AG08396 (cell line): ENCODE measurements at regions not wholly inside any gene's neighbourhood (a gene's known extent, or its start where the extent isn't known, plus 50 kb on each side); places are given as distances from the start of the nearest gene placed in this dataset.

Source experiments
- DNase-seq: peaks from one replicate; pipeline ENCODE4 v3.0.0; 2012; ENCODE audit warnings: low spot score, mixed read lengths

DNA sequence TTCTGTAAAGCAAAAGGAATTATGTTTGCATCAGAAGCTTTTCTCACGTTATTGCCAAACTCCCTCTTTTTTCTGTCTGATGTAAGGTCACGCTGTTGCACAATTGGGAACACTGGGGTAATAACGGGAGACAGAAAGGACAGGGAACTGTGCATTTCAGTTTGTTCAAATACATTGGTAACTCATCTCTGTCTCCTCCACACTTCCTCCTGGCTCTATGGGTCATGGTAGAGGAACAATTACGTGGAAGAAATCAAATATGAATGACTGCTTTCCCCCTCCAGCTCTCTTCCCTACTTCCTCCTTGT is 132.2 kb upstream of the TNFAIP3 start:
- no peak for DNase-seq

DNA sequence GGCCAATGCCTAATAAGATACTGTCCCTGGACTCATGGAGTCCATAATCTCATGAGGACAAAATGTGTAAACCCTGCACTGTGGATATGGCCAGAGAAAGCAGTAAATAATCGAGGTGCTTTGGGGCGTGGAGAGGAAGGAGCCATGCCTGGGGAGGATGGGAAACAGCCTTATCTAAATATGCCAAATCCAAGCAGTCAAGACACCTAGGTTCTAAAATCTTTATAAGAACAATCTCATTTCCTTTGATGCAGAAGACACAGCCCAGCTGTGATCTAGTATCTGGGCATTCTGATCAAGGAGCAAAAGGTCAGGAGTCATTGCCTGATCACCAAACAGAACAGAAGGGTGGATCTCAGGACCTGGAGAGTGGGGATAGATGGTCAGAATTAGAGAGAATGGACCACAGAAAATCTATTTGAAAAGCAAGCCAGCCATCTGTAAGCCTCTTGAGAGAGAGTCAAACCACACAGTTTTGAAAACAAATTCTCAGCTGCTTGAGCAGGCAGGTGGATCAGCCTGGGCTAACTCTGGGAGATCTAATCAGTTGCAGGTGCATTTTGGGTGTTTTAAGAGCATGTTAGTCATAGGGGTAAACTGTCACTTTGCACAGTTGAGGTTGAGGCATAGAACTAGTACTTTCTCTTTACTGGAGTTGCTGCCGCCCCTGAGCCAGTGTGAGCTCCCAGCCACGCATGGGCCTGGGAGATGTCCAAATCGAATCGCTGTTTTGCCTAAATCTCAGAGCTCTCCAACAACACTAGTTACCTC is 130.8 kb upstream of the TNFAIP3 start:
- no peak for DNase-seq

DNA sequence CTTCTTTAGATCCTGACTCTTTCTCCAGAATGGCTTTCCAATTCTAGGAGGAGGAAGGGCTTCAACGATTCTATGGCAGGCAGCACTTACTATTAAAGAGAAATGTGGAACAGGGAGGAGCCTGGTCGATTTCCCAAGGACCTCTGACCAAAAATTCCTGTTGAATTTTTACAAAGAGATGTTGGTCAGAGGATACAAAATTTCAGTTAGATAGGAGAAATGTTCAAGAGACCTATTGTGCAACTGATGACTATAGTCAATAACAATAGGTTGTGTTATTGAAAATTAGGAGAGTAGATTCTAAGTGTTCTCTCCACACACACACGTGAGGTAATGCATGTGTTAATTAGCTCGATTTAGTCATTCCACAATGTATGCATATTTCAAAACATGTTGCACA is 130.1 kb upstream of the TNFAIP3 start:
- DNase-seq = no peak

DNA sequence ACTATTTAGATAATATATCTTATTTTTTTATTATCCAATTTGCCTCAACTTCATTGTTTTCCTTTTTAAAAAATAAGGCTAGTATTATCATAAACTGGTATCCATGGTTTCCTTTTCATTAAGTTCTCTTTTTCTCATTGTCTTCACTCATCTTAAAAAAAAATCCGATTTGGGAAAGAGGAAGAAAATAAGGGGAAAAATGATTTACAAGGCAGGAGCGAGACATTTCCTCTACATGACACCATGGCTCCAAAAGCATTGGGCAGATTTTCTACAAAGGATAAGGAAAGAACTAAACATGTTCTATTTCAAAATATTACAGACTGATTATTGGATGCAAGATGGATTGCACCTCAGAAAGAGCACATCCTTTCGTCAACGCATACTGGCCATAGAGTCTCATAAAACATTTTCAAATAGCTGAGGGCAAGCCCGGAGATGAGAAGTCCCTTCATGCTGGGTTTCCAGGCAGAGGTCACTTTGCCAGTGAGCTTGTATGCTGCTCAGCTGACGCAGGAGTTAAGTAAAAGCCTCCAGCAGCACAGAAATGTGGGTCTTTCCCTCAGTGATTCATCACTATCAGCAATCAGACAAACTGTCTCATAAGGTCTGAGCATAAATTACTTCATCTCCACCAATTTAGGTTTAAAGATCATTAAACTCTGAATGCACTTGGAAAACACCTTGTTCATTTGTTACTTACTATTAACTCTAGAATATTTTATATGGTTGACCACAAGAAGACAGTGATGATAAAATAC is 129.0 kb upstream of the TNFAIP3 start:
- no peak for DNase-seq

DNA sequence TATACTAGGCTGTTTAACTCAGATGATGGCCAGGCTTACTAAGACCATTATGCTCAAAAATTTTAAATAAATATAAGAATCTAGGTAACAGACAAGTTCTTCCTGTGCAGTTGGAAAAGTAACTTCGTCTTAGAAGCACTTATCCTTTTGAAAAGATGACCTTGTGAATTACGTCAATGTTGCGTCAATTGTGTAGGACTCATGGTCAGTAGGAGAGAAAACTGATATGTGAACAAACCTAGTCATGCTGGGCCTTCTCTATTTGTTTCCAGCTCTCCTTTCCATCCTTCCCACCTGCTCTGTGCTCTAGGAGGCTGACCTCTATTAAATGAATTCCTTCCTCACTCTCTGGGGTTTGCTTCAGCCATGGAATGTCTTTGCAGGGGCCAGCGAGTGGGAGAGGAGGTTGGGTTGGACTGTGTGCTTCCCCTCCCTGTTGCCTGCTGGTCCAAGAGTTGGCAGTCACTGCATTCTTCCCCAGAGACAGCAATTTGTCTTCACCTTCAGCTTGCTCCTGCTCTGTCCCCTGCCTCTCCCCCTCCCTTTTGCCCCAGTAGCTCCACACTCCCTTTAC is 128.0 kb upstream of the TNFAIP3 start:
- no peak for DNase-seq

DNA sequence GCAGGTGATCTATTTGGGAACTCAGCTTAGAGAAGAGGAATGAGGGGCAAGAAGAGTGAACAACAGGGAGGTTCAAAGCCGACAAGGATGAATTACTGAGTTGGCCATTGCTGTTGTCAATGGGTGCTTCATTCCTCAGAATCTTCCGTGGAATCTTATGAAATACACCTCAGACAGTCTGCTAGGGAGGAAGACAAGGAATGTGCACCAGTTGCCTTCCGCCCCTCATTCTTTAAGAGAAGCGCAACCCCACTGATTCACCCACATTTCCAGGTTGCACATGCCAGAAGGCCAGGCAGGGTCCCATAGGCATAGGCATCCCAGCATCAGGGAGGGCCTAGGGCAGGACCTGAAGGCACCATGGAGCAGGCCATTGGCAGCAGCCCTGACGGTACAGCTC is 127.5 kb upstream of the TNFAIP3 start:
- no peak for DNase-seq

DNA sequence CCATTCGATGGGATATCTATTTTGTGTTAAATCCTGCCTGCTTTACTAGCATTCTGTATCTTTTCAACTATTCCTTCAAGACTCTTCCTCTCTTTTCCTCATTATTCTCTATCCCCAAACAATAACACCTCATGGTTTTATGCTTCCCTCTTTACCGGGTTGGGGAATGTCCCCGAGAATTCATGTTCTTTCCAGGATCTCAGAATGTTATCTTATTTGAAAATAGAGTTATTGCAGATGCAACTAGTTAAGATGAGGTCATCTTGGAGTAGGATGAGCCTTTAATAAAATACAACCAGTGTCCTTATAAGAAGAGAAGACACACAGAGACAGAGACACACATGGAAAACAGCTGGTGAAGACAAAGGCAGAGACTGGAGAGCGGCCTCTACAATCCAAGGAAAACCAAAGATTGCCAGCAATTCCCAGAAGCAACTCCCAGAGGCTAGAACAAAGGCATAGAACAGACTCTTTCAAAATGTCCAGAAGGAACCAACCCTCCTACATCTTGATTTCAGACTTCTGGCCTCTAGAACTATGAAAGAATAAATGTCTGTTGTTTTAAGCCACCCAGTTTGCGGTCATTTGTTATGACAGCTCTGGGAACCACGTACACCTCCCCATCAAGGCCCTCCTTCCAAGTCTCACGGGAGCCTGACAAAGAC is 126.8 kb upstream of the TNFAIP3 start:
- DNase-seq = no peak

DNA sequence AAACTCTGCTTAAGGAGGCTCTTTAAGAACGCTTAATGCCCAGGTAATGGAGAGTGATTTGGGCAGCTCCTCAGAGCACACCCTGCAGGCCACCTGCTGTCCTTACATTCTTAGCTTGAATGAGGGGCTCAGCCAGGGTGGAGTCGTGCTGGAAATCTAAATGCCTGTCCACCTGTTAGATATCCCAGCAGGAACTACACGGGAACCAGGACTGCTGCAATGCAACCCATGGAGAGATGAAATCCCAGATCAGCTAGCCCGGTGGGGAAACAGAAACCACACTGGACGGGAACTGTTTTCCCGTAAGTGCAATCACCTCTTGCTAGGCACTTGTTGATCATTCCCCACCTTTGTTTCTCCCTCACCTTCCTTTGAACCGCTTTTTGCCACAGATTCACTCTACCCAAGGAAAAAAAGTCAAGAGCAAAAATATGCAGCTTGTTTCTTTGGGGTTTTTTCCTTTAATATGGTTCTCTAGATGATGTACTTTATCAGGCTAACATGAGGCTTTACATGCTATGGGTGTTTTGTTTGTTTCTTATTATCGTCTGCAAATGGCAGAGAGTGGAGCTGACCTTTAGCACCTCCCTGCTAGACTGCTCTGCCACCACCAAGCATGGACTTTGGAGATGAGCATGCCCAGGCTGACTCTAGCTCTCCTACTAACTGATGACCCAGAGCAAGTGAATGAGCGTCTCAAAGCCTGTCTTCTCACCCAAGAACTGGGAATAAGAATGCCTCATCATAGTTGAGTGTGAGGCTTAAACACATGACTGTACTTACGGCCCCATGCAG is 125.9 kb upstream of the TNFAIP3 start:
- no peak for DNase-seq

DNA sequence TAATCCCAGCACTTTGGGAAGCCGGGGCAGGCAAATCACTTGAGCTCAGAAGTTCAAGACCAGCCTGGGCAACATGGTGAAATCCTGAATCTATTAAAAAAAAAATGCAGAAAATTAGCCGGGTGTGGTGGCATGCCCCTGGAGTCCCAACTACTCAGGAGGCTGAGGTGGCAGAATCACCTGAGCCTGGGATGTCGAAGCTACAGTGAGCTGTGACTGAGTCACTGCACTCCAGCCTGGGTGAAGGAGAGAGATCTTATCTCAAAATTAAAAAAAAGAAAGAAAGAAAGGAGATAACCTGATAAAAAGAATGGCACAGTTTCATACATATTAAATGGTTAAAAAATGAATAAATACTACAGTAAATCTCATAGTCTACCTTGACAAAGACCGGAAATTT is 123.6 kb upstream of the TNFAIP3 start:
- DNase-seq = no peak

DNA sequence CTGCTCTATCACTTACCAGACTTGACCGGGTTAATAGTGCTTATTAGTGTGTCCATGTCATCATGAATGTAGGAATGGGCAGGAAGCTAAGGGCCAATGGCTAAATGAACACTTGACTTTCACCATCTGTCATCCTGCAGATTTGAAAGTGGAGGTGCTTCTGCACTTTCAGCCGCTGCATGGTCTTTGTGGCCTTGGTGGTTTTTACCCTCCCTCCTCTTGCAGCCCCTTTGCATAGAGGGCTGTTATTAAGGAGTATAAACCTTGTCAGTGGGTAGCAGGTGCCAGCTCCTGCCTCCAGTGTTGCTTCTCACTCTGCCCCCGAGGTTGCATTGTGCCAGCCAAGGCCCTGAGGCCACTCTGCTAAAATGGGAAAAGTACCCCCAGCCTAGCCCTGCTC is 122.2 kb upstream of the TNFAIP3 start:
- DNase-seq = no peak

DNA sequence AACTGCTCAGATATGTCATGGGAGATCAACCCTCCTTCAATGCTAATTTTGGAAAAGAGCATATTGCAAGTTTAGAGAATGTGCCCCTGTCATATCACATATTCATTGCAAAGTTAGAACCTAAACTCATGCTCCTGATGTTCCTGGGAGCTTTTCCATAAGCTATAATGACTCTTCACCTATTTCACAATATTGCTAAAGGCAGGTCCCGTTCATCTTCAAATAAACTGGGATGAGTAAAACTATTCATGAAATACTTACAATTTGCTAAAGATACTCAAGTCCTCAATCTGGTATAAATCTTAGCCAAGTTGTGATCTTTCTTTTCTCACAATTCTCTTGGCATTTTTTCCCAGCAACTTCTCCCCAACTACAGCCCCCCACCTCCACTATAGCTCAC is 121.7 kb upstream of the TNFAIP3 start:
- DNase-seq = no peak

DNA sequence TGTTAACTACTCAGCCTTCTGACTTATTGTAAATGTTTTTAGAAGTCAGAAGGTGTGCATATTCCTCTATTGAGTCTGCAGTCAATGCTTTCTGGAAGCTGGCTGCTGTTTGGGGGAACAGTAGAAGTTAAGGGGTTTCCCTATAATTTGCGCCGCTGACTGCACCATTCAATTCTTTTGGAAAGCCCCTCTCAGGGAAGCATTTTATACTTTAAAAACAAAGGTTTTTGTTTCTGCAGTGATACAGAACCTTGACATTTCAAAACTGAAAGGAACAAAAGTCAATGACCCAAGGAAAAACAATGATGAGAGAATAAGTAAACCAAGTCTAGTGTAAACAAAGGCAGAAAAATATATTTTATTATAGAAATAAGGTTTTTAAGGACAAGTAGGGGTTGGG is 120.8 kb upstream of the TNFAIP3 start:
- DNase-seq = no peak

DNA sequence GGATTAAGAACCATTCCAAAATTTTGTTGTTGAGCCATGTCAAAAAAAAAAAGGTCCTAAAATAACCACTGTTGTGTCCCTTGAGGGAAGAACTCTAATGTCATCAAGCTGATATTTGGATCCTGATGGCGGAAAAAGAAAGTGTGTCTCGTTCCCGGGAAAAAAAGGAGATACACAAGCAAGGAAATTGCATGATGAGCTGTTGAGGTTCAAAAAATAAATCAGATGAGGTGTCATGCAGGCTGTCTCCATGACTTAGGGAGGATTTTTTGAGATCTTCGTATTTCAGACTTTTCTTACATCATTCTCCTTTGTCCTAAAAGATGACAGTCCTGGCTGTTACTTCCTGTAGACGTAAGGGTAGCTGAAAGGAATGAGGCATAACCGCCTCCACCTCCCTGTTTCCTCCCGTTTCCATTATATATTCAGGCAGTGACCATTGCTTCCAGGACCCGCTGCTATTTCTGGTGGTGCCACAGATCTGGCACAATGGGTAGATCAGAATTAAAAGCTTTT is 117.3 kb upstream of the TNFAIP3 start:
- no peak for DNase-seq

DNA sequence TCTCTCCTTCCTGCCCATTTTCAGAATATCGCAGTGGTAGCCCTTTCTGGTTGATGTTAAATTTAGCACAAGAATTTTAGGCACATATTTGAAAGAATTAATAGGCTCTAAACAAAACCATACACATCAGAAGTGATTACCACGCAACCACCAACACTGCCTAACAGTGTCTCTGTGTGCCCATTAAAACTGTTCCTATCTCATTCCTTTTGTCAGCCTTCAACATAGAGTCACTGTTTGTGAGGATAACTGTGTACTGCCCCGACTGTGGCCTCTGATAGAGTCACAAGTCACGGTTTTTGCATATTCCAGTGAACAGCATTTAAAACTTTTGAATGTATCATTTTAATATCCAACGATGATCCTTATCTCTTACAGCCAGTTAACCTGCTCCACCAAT is 116.8 kb upstream of the TNFAIP3 start:
- DNase-seq = no peak

DNA sequence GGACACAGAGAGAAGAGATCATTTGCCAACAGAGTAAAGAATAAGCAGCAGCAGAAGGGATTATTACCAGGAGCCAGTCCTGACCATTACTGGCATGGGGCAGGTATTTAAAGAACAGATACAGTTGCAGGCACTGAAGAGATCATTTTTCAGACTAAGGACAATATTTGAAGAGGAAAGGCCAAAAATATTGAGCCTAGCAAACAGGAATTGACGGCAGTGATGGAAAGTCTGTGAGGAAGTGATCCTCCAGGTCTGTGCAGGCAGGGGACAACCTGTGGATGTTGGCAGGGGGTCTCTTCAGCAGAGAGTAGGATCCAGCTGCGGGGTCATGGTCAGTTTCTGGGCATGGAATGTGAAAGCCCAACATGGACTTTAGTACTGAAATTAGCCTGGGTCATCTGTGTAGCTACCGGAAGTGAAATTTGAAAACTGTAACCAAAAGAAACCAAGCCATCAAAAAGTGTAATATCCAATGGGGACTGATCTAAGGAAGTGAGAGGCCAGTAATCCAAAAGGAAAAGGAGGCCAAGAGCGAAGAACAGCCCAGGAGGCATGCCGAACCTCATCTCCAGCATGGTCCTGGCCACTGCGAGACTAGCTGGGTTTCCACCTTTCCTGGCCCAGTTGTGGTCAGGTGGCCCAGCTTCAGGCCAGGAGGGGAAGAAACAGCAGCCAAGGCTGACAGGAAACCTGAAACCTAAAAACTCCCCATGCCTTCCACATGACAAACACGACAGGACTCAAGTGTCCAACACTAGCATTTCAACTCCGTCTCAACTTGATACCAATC is 115.1 kb upstream of the TNFAIP3 start:
- no peak for DNase-seq

DNA sequence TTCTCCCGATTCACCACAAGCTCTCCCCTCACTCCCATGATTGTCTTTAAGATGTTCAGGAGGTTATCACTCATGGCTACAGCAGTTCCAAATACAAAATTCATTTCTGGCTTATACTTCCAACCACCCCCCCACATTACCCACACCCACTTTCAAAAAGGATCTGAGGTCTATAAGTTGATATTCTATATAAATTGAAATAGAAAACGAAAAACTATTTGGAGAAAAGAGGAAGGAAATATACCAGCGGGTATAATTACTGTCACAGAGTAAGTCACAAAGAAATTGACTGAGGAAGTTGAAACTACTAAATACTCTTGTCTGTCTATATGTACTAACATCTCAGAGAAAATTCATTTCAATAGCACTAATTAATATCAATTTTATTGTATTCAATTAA is 112.7 kb upstream of the TNFAIP3 start:
- no peak for DNase-seq

DNA sequence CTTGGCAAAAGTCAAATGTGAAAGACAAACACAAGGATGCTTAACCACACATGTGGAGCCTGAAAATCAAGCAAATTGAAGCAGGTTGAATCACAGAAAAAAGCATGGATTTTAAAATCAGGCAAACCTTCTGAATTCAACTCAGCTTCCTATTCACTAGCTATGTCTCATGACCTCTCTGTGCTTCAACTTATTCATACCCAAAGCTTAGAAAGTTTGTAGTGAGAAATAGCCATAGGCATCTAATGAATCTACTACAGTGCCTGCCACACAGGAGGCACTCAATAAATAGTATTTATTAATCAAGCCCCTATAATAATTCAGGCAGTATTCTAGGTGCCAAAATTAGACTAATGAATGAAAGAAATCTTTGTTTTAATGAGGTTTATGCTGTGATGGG is 112.2 kb upstream of the TNFAIP3 start:
- DNase-seq = no peak

DNA sequence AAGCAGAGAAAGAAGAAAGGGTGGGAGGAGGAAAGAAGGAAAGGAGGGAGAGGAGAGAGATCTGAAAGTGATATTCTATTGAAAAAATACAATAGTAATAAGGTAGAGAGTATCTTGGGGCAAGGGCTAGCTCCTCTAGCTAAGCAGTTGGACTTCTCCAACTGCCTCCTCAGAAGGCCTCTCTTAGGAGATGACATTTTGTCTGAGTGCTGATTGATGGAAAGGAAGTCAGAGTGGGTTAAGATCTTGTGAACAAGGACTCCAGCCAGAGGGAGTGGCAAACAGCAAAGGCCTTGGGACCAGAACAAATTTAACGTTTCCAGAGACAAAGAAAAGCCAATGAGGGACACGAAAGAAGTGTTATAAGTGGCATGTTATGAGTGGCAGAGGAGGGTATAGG is 111.8 kb upstream of the TNFAIP3 start:
- no peak for DNase-seq

DNA sequence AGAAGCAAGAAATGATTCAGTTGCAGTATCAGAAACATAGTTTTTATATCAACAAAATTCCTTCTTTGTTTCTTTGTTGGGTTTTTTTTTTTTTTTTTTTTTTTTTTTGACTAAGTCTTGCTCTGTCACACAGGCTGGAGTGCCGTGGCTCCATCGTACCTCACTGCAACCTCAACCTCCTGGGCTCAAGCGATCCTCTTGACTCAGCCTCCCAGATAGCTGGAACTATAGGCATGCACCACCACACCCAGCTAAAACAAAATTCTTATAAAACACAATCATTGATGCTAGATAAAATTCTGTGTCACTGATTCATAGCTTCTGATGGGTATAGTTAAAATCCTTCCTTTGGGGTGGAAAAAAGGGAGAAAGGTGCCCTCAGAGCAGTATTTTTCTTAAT is 110.3 kb upstream of the TNFAIP3 start:
- no peak for DNase-seq

DNA sequence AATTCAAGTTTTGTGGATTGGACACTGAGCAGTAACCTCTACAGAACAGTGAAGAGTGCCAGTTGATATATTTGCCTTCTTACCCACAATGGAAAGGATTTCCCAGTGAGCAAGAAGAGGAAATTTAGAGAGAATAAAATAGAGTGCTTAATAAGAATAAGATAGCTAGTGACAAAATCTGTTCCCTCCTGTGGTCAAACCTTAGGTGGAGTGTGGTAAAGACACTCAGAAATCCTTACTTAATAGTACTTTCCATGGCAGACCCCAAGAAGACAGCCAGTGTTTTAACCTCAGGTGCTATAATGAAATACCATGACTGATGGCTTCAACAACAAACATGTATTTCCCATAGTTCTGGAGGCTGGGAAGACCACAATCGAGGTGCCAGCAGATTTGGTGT is 108.4 kb upstream of the TNFAIP3 start:
- DNase-seq = no peak

DNA sequence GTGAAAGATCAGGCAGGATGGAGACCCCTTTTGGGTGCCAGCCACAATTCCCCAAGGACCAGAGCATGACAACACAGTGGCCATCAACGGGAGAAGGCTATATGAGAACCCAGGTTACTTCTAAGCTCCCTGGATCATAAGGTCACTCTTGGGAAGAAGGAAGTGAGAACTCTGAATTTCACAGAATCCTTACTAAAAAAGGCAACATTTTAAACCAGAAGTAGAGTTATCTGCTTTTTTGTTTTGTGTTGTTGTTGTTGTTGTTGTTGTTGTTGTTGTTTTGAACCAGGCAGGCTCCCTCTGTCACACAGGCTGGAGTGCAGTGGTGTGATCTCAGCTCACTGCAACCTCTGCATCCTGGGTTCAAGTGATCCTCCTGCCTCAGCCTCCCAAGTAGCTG is 107.4 kb upstream of the TNFAIP3 start:
- no peak for DNase-seq
